T-helper 9 cell (primary cell): ENCODE measurements at regions not wholly inside any gene's neighbourhood (a gene's known extent, or its start where the extent isn't known, plus 50 kb on each side); places are given as distances from the start of the nearest gene placed in this dataset.
"Not testable (repeated sequence)": the region's sequence is repeated elsewhere in the genome, so short reads cannot be mapped to it uniquely, and the experiment has no call there.

Source experiments
- DNase-seq: peaks from one replicate; pipeline ENCODE4 v3.0.0-alpha.2; 2020

DNA sequence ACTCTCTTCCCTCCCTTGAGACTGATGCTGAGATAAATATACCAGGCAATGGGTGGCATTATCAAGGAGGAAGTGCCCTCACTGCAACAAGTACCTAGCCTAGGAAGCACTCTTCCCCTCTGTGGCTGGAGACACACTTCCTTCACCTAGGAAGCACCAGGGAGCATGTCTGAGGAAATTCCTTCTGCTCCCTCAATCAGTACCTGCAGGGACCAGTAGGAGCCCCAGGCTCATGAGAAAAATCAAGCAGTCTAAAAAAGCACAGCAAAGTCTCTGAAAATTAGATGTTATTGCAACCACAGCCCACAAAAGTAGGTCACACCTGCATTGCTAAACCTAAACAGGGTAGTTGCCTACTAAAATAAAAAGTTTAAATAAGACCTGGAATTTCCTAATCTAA is 78.2 kb upstream of the TRPM1 start:
- DNase-seq, result no peak

- no peak for DNase-seq
Measured at GRCh38 chr15:31193291-31193690, 91.8 kb upstream of the TRPM1 start.

DNA sequence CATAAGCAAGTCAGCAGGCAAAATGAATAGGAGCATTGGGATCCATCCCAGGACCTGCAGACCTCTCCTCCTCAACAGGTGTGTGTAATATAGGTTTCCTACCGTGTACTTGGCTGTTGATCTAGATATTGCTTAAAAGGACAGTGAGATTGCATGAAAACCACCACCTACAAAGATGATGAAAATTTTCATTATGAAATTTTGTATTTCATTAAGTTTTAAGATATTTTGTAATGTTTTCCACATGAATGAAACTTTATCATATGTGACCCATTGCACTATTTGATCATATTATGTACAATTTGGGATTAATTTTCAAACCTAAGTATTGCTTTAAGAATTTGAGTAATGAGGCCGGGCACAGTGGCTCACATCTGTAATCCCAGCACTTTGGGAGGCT is 94.3 kb upstream of the TRPM1 start:
- no peak for DNase-seq

DNA sequence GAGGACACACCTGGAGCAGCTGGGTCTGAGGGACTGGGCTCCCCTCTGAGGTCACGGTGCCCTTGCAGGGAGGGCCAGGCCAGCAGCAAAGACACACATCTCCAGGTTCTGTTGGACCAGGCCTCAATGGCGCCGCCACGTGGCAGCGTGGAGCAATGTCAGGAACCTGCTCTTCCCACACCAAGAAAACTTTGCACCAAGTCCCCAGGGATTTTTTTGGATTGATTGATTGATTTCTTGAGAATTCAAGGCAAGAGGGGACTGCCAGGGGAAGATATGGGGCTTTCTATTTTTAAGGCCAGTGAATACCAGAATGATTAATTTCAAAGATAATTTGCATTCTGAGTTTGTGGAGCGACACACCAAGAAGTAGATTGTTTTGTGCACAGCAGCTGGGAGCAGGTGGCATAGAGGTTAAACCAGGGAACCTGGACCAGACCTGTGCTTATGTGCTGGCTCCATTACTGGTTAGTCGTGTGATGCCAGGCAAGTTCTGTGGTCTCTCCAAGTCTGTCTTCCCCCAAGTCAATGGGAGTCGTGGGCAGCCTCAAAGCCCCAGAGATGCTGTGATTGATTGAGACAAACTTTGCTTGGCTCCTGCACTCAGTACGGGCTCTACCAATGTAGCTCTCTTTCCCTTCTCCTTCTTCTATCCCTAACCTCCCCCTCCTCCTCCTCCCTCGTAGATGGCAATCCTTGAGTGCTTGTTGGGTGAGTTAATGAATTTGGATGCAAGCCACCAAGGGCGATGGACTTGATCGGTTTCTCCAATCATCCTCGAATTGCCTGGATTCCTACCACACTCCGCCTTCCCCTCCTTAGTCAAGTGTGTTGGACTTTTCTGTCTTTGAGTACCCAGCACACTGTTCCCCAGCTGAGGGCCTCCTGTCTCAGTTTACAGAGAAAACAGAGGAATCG is 96.2 kb upstream of the TRPM1 start:
- DNase-seq, result peak; percentile 57

DNA sequence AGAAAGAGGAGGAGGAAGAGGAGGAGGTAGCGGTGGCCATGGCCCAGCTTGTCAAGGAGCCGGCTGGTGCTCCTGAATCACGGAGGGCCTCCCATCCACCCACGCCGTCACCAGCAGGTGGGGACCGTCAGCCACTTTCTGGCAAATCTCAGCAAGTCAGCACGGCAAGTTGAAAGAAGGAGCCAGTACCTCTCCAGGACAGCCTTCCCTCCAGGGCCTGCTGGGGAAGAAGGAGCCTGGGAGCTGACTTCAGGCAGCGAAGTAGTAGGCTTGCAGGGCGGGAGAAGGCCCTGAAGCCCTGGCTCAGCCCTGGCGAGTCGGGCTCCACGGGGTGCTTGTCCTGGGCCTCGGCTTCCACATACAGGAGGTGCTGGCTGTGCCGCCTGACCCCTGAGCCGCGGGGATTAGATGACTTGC is 99.2 kb upstream of the TRPM1 start:
- DNase-seq, result peak; percentile 58

- no peak for DNase-seq
Measured at GRCh38 chr15:31202953-31203352, 101.4 kb upstream of the TRPM1 start.

DNA sequence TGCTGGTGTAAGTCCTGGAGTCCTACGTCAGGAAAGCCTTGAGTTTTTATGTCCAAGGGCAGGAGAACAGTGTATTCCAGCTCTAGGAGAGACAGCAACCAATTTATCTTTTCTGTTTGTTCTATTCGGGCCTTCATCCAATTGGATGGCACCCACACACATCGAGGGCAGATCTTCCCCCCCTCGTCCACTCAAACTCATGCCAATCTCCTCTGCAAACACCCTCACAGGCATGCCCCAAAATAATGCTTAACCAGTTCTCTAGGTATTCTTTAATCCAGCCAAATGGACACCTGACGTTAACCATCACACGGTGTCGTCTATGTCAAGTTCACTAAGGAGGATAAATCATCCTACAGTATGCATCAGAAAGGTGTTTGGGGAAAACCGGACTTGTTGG is 102.5 kb upstream of the TRPM1 start:
- DNase-seq, result no peak

DNA sequence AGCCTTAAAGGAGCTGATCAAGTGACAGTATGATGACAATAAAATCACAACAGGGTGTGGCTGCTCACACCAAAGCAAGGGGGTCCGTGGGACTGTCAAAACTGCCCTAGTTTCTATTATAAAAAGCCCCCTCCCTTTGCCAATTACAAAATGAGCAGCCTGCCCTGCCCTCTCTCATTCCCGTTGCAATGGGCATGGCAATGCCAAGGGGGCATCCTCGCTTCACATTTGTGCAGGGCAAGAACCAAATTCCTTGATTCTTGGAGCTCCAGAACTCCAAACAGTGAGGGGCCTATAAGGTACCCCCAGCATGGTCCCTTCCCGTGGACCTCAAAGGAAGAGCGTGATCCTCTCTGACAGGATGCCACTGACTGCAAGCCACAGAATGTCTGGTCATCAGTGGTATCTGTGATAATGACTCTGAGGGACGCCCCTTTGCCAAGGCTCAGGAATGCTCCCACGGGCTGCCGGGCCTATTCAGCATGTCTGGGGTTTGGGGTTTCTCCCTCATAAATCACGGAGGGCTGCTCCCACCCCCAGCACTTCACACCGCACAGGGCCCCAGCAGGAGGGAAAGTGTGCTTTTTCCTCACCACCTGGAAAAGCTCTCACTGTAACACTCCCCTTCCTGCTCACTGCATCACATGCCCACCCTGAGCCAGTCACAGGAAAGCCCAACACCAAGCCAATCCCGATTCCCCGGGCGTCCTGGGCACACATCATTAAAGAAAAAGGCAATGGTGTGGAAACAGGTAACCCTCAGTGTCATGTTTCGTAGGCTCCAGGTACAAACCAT is 105.1 kb upstream of the TRPM1 start:
- DNase-seq, result no peak

DNA sequence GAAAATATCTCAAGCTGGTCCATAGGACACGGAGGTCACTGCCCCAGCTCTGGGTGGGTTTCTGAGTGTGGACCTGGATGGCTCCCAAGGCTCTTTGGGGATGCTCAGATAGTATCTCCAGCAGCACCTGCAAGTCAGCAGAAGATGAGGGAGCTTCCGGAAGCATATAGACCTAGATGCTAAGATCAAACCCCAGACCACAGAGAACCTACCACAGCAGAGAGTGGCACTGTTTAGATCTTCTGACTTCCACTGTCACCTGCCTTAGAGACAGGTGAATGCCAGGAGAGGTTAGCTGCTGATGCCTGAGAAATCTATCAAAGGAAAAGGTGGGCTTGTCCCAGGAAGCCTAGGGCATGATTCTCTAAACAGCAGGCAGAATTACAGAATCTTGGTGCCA is 105.7 kb upstream of the TRPM1 start:
- DNase-seq, result no peak

DNA sequence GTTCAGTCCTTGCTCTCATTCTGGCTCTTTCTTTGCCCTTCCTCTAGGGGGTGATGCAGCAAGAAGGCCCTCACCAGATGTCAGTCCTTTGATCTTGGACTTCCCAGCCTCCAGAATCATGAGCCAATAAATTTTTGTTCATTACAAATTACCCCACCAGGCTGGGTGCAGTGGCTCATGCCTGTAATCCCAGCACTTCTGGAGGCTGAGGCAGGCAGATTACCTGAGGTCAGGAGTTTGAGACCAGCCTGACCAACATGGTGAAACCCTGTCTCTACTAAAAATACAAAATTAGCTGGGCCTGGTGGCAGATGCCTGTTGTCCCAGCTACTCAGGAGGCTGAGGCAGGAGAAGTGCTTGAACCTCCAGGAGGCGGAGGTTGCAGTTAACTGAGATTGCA is 106.3 kb upstream of the TRPM1 start:
- DNase-seq, result not testable (repeated sequence)

DNA sequence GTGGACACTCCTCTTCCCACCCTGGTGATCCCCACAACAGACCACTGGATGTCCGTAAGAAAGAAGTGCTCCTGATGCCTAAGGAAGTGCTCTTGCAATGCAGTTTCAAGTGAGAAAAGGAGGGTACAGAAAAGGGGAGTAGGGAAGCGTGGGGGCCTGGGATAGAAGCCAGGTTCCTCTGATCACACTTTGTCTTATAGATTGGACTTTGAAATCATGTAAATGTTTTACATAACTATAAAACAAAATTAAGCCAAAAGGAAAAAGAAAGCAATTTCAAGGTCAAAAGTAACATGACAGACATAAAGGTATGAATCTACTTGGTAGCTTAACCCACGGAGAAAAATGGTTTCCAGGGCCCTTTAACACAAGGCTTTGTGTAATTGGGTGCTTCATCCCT is 107.3 kb upstream of the TRPM1 start:
- no peak for DNase-seq

DNA sequence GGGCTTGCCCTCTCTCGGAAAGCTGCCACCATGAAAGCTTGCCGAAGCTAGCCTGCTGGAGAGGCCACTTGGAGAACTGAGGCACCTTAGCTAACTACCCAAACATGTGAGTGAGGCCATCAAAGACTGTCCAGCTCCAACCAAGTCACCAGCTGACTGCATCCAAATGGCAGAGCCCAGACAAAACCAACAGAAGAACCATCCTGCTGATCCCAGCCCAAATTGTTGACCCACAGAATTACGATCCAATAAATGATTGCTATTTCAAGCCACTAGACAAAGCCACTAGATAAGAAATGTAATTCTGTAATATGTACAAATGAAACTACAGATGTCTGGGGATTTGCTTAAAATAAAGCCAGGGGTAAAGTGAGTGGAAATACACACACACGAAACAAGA is 109.8 kb upstream of the TRPM1 start:
- DNase-seq, result no peak

- DNase-seq, result no peak
Measured at GRCh38 chr15:31212326-31213080, 111.0 kb upstream of the TRPM1 start.

- no peak for DNase-seq
Measured at GRCh38 chr15:31214158-31214863, 112.3 kb upstream of the KLF13 start.

DNA sequence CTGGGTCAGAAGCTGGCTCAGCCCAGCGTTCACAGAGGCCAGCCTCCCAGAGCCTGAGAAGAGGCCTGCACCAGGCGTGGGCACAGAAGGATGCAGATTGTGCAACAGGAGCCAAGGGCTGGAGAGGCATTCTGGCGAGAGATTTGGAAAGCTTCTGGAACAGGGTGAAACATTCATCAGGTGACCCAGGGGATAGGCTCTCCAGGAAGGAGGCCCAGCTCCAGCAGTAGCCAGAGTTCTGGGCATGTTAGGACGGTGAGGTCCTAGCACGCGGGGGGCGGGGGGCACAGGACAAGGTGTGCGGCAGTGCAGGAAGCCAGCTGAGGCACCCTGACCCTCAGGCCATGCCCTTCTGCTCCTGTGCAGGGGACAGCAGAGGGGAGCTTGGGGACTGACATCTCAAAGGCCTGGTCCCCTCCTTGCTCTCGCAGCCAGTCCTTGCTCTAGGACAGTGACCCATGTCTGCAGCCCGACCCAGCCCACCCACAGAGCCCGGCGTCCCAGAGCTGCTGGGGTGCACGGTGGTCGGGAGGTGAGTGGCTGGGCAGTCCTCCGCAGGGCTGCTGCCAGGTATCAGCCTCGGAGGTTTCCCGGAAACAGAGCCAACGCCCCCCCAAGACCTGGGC is 111.7 kb upstream of the KLF13 start:
- DNase-seq, result no peak

DNA sequence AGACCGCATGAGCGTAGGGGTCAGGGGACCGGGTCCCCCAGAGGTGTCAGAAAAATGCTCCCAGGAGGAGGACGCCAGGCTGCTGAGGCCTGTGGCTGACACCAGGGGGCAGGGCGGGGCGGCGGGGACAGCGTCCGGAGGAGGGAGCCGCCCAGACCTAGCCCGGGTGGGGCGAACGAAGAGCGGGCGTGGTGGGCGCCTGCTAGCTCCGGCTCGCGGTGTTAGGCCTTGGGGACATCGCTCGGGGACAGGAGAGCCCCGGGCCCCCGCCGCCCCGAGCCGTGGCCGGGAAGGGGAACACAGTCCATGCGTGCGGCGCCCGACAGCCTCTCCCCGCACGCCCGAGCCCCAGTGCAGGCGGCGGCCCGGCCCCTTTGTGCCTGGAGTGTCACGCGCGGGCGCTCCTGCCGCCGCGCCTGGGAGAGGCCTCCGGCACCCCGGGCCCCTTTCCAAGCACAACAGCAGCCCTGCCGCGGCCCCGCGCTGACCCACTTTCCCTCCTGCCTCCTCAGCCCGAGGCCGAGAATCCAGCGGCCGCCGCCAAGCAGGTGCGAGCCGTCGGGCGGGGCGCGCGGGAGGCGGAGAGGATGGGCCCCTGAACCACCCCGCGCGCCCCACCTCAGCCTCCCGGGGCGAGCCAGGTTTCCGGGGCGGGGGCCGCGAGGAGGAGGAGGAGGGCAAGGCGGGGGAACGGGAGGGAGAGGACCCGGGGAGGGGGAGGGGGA is 111.0 kb upstream of the KLF13 start:
- DNase-seq, result peak; percentile 71

DNA sequence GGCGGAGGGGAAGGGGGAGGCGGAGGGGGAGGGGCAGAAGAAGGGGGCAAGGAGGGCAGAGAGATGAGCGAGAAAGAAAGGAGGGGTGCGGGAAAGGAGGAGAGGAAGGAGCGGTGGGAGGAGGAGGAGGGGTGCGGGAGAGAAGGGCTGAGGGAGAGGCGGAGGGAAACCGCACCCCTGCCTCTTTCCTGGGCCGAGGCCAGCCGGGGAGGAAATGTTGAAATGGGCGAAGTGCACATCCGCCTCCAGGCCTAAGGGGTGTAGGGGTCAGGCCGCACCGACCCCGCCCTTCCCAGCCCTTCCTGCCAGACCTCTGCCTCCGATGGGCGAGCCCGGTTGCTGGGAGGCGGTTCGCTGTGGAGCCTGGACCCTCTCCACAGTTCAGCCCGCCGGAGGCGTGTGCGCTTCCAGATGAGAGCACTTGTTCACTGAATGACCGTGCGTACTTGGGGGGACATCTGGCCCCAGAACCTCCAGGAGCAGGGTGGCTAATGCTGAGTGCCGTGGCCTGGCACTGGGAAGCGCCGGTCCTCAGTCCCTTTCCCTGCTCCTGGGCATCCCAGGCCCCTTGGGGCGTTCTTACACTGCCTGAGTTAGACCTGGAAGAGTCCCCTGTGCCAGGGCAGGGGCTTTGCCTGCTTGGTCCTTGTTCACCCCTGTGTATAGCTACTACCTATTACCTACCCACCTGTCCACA is 110.3 kb upstream of the KLF13 start:
- DNase-seq, result peak; percentile 37

- DNase-seq, result no peak
Measured at GRCh38 chr15:31217067-31217466, 109.6 kb upstream of the KLF13 start.

- no peak for DNase-seq
Measured at GRCh38 chr15:31217566-31218270, 108.9 kb upstream of the KLF13 start.

GRCh38 chr15:31219221-31219620 is 107.4 kb upstream of the KLF13 start:
- no peak for DNase-seq
